C1 segment of cervical spinal cord (tissue), 14 donors: ENCODE measurements at regions not wholly inside any gene's neighbourhood (a gene's known extent, or its start where the extent isn't known, plus 50 kb on each side); places are given as distances from the start of the nearest gene placed in this dataset.
A peak's percentile ranks its signal among the peaks of the same experiment; 100 is the strongest.

ENCODE experiments used
- DNase-seq, 14 donors: peaks; one replicate each; lab custom pipeline; 2025; lab: John Stamatoyannopoulos, UW

GRCh38 chr21:41689289-41689583 lies 77.6 kb downstream of the RIPK4 start:
- no peak for DNase-seq

DNA sequence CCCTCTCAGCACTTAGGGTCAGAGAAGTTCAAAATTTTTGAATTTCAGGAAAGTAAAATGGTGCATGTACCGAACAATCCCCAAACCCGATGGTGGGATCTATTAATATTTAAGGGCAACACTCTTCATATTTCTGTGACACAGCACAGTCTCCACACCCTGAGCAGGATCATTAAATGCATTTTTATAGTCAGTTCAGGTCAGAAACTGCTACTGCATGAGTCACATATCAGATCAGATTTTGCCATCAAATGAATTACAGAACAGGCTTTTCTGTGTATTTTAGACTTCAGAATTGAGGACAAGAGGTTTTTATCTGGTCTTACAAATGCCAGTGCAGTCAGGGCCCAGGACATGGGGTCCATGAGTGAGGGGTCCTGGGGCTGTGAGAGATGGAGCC lies 79.2 kb downstream of the RIPK4 start:
- no peak for DNase-seq

- no peak for DNase-seq
Measured at GRCh38 chr21:41686664-41687063, 80.2 kb downstream of the RIPK4 start.

DNA sequence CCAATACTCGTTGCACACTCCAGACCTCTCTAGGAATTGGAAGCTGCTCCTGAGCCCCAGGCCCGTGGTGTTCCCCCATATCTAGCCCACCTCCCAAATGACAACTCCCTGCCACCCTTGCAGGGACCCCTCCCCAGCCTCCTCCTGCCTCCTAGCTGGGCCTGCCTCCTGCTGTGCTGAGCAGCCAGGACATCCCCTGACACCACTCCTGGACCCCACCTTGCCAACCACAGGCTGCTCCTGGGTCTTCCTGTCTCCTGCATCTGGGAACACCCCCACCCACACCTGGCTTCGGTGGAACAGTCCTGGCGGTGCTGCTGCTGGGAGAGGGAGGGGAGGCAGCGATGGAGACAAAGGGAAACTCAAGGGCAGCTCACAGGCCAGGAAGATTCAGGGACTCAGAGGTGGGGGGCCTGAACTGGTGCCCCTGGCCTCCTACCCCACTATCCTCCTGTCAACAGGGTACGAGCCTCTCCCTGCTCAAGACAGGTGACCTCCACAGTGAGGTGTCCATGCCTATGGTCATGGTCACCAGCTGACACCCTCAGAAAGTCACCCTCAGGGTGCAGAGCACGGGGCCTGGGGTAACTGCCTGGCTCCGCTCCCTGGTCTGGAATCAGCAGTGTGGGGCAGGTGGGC lies 81.2 kb downstream of the RIPK4 start:
- no peak for DNase-seq

- no peak for DNase-seq
Measured at GRCh38 chr21:41684381-41685245, 82.2 kb downstream of the RIPK4 start.

DNA sequence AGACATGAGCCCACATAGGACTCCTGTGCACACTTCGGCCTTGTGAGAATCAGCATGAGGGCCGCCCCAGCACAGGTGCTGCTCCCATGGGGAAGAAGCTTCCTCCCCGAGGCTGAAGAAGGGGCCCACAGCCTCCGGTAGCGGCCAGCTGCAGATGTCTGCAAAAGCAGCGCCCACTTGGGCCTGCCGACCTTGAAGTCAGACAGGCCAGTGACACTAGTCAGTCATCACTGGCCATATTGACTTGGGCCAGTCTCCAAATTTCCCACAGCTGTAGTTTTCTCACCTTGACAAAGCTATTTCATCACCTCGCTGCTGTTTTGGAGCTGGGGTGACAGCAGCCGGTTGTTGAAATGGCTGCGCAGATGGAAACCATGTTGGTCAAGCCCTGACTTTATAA lies 83.0 kb downstream of the RIPK4 start:
- no peak for DNase-seq

DNA sequence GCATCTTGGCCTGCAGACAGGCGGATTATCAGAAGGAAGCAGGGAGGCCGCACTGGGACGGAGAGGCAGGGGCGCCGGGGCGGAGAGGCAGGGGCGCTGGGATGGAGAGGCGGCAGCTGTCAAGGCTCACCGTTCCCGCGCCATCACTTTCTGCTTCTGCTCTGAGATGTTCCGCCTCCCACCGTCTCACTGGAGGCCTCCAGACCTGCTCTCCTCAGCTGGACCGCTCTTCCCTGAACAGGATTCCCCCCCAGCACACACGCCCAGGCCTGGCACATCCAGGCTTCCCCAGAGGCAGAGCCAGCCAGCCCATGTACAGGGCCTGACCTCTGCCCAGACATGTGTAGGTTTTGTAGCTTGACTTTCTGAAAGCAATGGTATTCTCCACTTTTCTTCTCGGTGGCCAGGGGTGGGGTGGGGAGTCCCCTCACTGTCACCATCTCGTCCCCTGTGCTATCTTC lies 84.1 kb downstream of the RIPK4 start:
- DNase-seq, result no peak

DNA sequence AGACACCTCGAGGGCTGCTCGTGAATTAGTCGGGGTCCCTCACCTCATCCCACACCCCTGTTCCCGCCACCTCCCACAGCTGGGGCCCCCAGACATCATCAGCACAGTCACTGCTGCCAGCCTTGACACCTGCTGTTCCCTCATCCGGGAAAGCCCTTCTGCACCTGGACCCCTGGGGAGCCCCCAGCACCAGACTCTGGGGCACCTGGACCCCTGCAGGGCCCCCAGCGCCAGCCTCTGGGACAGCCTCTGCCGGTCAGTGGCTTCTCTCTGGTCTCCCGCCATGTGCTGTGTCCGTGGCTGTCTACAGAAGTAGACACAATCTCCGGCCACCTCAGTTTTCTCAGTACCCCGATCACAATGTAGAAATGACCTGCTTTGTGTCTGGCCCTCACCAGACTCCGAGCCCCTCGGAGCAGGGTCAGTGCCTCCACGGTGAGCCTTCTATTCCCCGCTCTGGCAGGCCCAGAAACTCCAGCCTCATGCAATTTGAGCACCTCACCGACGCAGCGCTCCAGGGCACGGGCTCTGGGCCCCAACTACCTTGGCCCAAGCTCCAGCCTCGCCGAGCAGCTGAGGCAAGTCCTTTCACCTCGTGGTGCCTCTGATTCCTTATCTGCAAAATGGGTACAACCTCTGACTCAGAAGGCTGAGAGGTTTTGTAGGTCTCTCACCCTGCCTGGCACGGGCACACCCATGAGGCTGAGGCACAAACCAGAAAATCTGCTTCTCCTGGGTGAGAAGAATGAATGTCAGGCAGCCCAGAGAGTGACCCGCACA lies 84.7 kb downstream of the RIPK4 start:
- no peak for DNase-seq

DNA sequence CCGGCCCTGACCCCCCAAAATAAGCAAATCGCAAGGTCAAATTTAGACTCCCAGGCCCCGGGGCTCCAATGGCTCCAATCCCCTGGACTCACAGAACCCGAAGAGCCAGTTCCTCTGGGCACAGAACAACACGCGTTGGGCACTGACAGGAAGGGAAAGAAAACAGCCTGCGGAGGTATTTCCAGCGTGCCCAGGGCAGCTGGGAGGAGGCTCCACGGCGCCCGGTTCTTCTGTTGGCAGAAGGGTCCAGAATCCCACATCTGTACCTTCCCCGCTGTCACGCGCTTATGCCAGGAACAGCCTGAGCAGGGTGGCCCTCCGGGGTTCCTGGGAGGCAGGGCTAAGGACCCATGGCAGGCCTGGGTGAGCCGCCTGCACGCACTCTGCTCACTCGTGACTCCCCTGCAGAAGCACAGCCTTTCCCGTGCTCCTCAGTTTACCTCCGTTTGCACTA lies 85.5 kb downstream of the RIPK4 start:
- no peak for DNase-seq

- DNase-seq, result no peak
Measured at GRCh38 chr21:41680444-41681347, 86.2 kb downstream of the RIPK4 start.

- peak in 9 of 14 donors; percentile 12 to 71 (median 32) for DNase-seq
Measured at GRCh38 chr21:41678924-41679318, 87.9 kb downstream of the RIPK4 start.

DNA sequence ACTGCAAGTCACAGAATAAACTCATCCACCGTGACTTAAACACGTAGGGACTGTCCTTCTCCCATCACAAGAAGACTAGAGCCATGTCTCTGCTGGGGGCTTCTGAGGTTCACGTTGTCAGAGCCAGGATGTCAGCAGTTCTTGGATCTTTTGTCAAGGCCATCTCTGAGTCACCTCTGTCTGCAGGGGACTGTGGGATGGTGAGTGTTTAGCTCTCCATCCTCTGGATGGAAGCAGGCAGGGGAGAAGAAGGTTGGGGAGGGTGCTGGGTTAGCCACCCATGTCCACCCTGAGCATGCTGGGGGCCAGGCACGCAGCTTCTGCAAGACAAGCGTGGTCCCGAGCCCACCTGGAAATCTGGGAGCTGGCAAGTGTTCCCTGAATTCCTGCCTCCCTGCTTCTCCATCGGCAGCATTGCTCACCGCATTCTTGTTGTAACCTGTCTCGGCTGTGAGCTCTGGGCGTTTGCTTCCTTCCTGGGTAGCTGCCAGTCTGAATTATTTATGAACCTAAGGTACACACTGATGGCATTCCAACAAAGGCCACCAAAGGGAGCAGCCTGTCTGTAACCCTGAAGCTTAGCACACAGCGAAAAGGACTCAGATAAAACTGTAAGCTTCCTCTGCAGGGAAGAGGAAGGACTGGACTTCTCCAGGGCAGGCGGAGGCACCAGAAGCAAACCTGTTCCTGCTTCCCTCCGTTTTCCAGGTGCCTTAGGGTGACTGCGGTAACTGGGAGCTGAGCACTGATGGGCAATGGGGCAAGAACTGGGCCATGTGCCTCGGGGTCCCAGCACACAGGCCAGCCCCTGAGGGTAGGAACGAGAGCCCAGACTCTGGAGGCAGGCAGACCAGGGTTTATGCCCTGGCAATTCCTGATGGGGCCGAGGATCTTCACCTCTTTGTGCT lies 88.6 kb downstream of the RIPK4 start:
- DNase-seq, result no peak

DNA sequence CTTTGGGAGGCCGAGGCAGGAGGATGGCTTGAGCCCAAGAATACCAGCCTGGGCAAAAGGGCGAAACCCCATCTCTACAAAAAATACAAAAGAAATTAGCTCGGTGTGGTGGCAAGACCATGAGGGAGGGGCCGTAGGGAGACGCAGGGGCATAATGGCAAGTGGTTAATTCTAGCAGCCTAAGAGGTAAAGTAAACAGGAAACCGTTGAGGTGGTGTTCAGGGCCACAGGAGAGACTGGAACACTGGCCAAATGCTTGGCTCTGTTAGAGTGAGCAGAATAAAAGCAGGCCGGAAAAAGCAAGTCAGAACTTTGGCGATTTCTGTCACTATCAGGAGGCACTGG lies 89.2 kb downstream of the RIPK4 start:
- DNase-seq, result no peak

- no peak for DNase-seq
Measured at GRCh38 chr21:41676198-41676597, 90.7 kb downstream of the RIPK4 start.

GRCh38 chr21:41675574-41675973 lies 91.3 kb downstream of the RIPK4 start:
- DNase-seq, result no peak

DNA sequence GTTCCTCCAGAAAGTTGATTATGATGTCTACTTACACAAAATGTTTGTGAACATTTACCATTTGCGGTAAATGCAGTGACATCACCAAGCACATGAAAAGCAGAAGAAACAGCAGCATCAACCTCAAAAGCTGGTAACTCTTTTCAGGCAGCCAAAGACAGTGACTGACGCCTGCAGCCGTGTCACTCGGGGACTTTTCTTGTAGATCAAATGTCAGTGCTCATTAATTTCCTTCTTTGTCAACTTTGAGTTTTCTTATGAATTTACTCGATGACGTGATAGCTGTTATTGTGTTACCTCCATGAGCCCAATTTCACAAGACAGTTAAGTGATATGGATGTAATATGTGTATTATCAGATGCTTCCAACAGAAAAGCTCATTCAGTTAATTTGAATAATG lies 92.5 kb downstream of the RIPK4 start:
- no peak for DNase-seq

GRCh38 chr21:41673596-41674335 lies 93.1 kb downstream of the RIPK4 start:
- DNase-seq, result no peak

- no peak for DNase-seq
Measured at GRCh38 chr21:41673071-41673470, 93.8 kb downstream of the RIPK4 start.

GRCh38 chr21:41672543-41672915 lies 94.3 kb downstream of the RIPK4 start:
- DNase-seq, result no peak
